GM12875 (cell line): ENCODE measurements at regions not wholly inside any gene's neighbourhood (a gene's known extent, or its start where the extent isn't known, plus 50 kb on each side); places are given as distances from the start of the nearest gene placed in this dataset.

ENCODE experiments used
- H3K4me3 ChIP-seq: one replicate; pipeline ENCODE4 v1.5.1; 2011; ENCODE audit warnings: low read depth, low read length, control low read depth
- TF ChIP-seq, protein P1 (sequence below): IDR thresholded peaks from 2 replicates; pipeline ENCODE4 v1.5.1; 2011; ENCODE audit warnings: low read depth, mild to moderate bottlenecking, control low read depth, inconsistent platforms, low read length, moderate library complexity, borderline replicate concordance; ENCODE audit not compliant: insufficient read depth

DNA sequence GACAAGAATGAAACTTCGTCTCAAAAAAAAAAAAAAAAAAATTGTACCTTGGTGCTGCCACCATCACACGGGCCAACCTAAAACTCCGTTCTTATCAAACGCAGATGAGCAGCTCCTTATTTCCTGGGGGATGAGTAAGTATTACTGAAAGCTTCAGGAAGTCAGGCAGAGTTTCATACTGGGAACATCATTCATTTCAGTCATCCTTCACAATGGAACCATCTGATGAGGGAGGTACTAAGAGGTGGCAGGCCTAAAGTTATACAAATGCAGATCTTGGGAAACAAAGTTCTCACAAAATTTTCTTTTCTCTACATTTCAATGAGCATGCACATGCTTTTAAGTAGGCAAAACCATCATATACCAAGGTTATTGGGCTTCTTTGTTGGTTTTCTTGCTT is 636.0 kb upstream of the LMCD1 start:
- TF ChIP-seq, protein P1, sequence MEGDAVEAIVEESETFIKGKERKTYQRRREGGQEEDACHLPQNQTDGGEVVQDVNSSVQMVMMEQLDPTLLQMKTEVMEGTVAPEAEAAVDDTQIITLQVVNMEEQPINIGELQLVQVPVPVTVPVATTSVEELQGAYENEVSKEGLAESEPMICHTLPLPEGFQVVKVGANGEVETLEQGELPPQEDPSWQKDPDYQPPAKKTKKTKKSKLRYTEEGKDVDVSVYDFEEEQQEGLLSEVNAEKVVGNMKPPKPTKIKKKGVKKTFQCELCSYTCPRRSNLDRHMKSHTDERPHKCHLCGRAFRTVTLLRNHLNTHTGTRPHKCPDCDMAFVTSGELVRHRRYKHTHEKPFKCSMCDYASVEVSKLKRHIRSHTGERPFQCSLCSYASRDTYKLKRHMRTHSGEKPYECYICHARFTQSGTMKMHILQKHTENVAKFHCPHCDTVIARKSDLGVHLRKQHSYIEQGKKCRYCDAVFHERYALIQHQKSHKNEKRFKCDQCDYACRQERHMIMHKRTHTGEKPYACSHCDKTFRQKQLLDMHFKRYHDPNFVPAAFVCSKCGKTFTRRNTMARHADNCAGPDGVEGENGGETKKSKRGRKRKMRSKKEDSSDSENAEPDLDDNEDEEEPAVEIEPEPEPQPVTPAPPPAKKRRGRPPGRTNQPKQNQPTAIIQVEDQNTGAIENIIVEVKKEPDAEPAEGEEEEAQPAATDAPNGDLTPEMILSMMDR: no peak
- H3K4me3 ChIP-seq: no peak overlapping the region

DNA sequence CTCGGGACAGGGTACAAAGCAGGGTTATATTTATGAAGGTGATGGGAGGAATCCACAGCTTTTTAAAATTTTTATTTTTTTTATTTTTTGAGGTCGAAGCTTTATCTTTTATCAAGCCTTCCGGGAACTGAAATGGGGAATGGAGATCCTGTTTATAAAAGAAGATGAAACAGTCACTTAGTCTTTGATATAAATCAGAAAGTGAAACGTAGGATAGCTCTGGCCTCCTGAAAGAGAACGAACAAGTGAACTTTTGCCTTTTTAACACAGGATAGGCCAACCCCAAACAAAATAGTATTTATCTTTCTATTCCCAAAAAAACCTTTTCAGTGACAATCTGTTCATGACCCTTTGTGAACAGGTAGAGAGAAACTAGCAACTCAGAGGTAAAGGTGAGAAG is 634.0 kb upstream of the LMCD1 start:
- TF ChIP-seq, protein P1: no peak
- no peak overlapping the region for H3K4me3 ChIP-seq

DNA sequence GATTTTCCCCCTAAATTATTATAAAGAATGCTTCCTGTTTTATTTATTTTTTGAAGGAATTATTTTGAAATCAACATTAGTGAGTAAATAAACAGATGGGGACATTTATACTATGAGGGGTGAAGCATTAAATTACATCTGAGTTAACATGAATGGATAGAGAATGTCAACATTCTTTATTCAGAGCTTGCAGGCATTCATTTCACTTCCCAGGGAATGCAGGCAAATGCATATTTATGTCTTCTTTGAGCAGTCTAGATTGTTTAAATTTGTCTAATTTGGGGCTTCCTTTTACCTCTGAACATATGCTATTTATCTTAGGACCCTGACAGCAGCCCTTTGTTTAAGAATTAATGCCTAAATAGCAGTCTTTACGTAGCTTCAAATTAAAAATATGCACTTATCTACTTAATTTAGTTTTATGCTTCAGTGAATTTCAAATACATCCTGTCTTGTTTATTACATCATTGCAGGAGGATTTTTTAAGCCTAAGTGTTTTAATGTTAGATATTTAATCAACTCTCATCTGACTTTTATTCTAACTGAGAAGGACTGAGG is 630.5 kb upstream of the LMCD1 start:
- TF ChIP-seq, protein P1: no peak
- no peak overlapping the region for H3K4me3 ChIP-seq

DNA sequence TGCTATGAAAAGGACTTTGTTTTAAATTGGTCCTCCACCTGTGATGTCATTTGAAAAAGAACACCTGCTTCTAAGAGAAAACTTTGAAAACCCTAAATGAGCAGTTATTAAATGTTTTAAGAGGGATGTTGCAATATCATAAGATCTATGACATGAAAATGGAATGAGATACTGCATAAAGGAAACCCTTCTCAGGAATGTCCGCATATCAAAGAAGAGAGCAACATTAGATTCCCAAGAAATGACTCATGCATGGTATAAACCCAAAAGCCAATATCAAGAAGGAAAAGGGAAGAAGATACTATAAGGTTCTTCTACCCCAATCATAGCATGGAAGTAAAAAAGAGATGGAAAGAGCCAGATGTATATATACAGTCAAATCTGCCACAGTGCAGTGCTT is 627.5 kb upstream of the LMCD1 start:
- no peak overlapping the region for H3K4me3 ChIP-seq
- TF ChIP-seq, protein P1: no peak

DNA sequence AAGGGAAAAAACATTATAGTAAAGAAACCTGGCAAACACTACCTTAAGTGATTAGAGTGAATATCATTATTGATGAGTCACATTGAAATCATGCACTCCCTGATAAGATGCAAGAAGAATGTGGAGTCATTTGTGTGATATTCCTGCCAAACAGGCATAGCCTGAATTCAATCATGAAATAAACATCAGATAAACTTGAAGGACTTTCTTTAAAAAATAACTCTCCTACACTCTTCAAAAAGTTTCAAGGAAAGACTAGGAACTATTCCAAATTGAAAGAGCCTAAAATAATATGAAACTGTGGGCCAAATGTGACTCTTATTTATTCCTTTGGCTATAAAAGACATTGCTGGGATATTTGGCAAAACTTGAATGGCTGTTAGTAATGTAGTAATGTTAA is 625.7 kb upstream of the LMCD1 start:
- H3K4me3 ChIP-seq: no peak overlapping the region
- TF ChIP-seq, protein P1: no peak

DNA sequence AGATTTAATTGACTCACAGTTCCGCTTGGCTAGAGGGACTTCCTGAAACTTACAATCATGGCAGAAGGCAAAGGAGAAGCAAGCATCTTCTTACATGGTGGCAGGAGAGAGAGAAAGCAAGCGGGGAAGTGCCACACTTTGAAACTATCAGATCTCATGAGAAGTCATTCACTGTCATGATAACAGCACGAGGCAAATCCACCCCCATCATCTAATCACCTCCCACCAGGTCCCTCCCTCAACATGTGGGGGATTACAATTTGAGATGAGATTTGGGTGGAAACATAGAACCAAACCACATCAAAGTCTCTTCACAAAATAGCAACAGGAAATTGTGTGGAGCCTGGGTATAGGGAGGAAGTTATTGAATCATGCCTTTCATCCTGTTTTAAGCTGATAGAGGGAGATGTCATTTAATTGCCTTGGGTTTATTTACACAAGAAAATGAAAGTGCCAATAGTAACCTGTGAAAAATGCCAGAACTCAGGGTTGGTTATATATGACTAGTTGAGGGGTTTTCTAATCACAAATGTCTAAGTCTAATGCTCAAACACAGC is 624.8 kb upstream of the LMCD1 start:
- H3K4me3 ChIP-seq: no peak overlapping the region
- TF ChIP-seq, protein P1: no peak

DNA sequence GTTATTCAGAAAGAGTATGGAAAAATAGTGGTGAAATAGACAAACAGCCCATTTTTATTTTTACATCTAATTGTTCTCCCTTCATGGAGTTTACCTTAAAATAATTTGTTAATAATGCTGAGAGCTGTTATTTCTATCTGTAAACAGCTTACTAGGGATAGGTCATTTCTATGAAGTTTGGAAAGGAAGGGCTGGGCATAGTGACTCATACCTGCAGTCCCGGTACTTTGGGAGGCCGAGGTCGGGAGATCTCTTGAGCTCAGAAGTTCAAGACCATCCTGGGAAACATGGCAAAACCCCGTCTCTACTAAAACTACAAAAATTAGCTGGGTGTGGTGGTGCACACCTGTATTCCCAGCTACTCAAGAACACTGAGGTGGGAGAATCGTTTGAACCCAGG is 624.3 kb upstream of the LMCD1 start:
- no peak overlapping the region for H3K4me3 ChIP-seq
- TF ChIP-seq, protein P1: no peak
